ENCODE measurements at regions not wholly inside any gene's neighbourhood (a gene's known extent, or its start where the extent isn't known, plus 50 kb on each side); places are given as distances from the start of the nearest gene placed in this dataset.

DNA sequence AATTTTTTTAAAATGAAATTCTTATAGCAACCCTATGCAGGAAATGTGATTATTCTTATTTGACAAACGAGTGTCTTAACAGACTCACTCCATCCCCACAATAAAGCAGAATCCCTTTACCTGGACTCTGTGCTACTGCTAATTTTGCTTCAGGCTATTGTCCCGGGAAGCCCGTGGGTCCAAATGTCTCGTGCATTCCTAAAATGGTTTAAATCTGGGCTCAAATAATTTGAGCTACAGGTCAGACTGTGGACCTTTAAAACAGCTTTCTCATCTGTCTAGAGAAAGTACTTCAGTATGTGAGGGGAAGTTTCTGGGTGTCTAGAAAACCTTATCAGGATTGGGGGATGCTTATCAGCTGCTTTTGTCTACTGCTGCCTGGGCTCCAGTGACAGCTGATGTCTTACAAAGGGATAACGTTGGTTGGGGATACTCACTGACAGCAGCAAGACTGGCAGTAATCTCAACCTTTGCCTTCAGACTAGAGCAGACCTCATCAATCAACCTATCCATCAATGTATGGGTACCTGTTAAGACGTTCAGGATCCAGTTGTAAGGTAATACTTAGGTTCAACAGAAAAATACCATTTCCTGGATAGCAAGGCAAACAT, 197.9 kb upstream of the CDH11 start (continued):
- no peak for TF ChIP-seq E2F6 (IDR thresholded peaks at IDR 0.05)
- TF ChIP-seq, protein P1, sequence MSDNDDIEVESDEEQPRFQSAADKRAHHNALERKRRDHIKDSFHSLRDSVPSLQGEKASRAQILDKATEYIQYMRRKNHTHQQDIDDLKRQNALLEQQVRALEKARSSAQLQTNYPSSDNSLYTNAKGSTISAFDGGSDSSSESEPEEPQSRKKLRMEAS (IDR thresholded peaks at IDR 0.05) = no peak
- no peak for TF ChIP-seq CTCF (IDR thresholded peaks at IDR 0.05; ENCODE audit: control extremely low read depth in 1 of 3, insufficient read depth in 1 of 3, low read depth in 1 of 3, low read length in 3 of 3)
- TF ChIP-seq POLR2A (IDR thresholded peaks at IDR 0.05; ENCODE audit: control extremely low read depth in 1 of 2, low read depth in 2 of 2, low read length in 2 of 2) = no peak
- no peak for TF ChIP-seq GABPA (IDR thresholded peaks at IDR 0.05; ENCODE audit: borderline replicate concordance, insufficient read depth, low read length)
- TF ChIP-seq HDAC6 (IDR thresholded peaks at IDR 0.05; ENCODE audit: low read depth, low read length) = no peak
- TF ChIP-seq BRCA1 (IDR thresholded peaks at IDR 0.05; ENCODE audit: low read depth, low read length) = no peak

Data from H1 (cell line).